HL-60 (cell line): ENCODE measurements at regions not wholly inside any gene's neighbourhood (a gene's known extent, or its start where the extent isn't known, plus 50 kb on each side); places are given as distances from the start of the nearest gene placed in this dataset.

Experiments
- CTCF ChIP-seq: IDR thresholded peaks from one replicate; pipeline ENCODE4 v1.5.1; 2011; ENCODE audit warnings: low read length, control low read depth, inconsistent platforms; ENCODE audit not compliant: insufficient read depth
- GABPA ChIP-seq: IDR thresholded peaks from 2 replicates; pipeline ENCODE4 v1.6.1; 2012; ENCODE audit warnings: low read depth
- POLR2AphosphoS5 ChIP-seq: IDR thresholded peaks from 2 replicates; pipeline ENCODE4 v1.6.1; 2012; ENCODE audit warnings: low read depth
- REST ChIP-seq: IDR thresholded peaks from 2 replicates; pipeline ENCODE4 v1.6.1; 2012; ENCODE audit warnings: low read depth; ENCODE audit not compliant: insufficient replicate concordance
- SPI1 ChIP-seq: IDR thresholded peaks from 2 replicates; pipeline ENCODE4 v1.6.1; 2012; ENCODE audit warnings: low read depth, mild to moderate bottlenecking, borderline replicate concordance

GRCh38 chr6:1479095-1479494 is 89.7 kb downstream of the FOXF2 start:
- TF ChIP-seq POLR2AphosphoS5 (no peak), CTCF (no peak), REST (no peak), SPI1 (no peak), GABPA (no peak)
